NCI-H446 treated with DMSO at 0.1 percent for 48 hours (cell line): ENCODE measurements at regions not wholly inside any gene's neighbourhood (a gene's known extent, or its start where the extent isn't known, plus 50 kb on each side); places are given as distances from the start of the nearest gene placed in this dataset.

Source experiments
- DNase-seq: peaks from one replicate; lab custom pipeline; 2025; lab: John Stamatoyannopoulos, UW

GRCh38 chr13:93140912-93141311 is 85.7 kb upstream of the GPC6 start:
- no peak for DNase-seq

- DNase-seq = no peak
Measured at GRCh38 chr13:93144031-93144430, 82.6 kb upstream of the GPC6 start.

- DNase-seq = no peak
Measured at GRCh38 chr13:93145199-93145598, 81.4 kb upstream of the GPC6 start.

GRCh38 chr13:93146584-93147297 is 79.9 kb upstream of the GPC6 start:
- no peak for DNase-seq

- no peak for DNase-seq
Measured at GRCh38 chr13:93147298-93147645, 79.3 kb upstream of the GPC6 start.

- DNase-seq = no peak
Measured at GRCh38 chr13:93147946-93148345, 78.7 kb upstream of the GPC6 start.

GRCh38 chr13:93151277-93151676 is 75.3 kb upstream of the GPC6 start:
- no peak for DNase-seq

- DNase-seq = no peak
Measured at GRCh38 chr13:93158565-93158964, 68.0 kb upstream of the GPC6 start.

- no peak for DNase-seq
Measured at GRCh38 chr13:93169980-93170379, 56.6 kb upstream of the GPC6 start.

GRCh38 chr13:93172109-93172508 is 54.5 kb upstream of the GPC6 start:
- DNase-seq = no peak

GRCh38 chr13:93173654-93174053 is 53.0 kb upstream of the GPC6 start:
- no peak for DNase-seq

GRCh38 chr13:93174260-93174659 is 52.3 kb upstream of the GPC6 start:
- DNase-seq = no peak
